ENCODE measurements at regions not wholly inside any gene's neighbourhood (a gene's known extent, or its start where the extent isn't known, plus 50 kb on each side); places are given as distances from the start of the nearest gene placed in this dataset.

- no peak for DNase-seq (ENCODE audit: extremely low read depth, insufficient read length)
- H3K36me3 ChIP-seq (ENCODE audit: control insufficient read depth, insufficient read depth, low read length) = no peaks in the 10 kb centered on the region
- H3K27me3 ChIP-seq (replicated peaks; ENCODE audit: control insufficient read depth, insufficient read depth, low read length) = no peaks in the 10 kb centered on the region
- TF ChIP-seq CTCF (IDR thresholded peaks at IDR 0.05; ENCODE audit: insufficient read depth, low read length, poor library complexity, severe bottlenecking) = no peak
- no peak overlapping the region for H3K4me3 ChIP-seq (replicated peaks; ENCODE audit: low read depth, low read length)
Observed at GRCh38 chr13:106001443-106001842, 534.0 kb downstream of the EFNB2 start.

- no peak for TF ChIP-seq CTCF (IDR thresholded peaks at IDR 0.05; ENCODE audit: insufficient read depth, low read length, poor library complexity, severe bottlenecking)
- DNase-seq (ENCODE audit: extremely low read depth, insufficient read length) = no peak
- Histone ChIP-seq H3K27me3 (replicated peaks; ENCODE audit: control insufficient read depth, insufficient read depth, low read length) (no peaks in the 10 kb centered on the region), H3K4me3 (replicated peaks; ENCODE audit: low read depth, low read length) (no peak overlapping the region), H3K36me3 (ENCODE audit: control insufficient read depth, insufficient read depth, low read length) (no peaks in the 10 kb centered on the region)
Observed at GRCh38 chr13:105997581-105998550, 537.6 kb downstream of the EFNB2 start.

GRCh38 chr13:105996391-105997025 is 539.0 kb downstream of the EFNB2 start:
- H3K36me3 ChIP-seq (ENCODE audit: control insufficient read depth, insufficient read depth, low read length) = no peaks in the 10 kb centered on the region
- H3K27me3 ChIP-seq (replicated peaks; ENCODE audit: control insufficient read depth, insufficient read depth, low read length) = no peaks in the 10 kb centered on the region
- H3K4me3 ChIP-seq (replicated peaks; ENCODE audit: low read depth, low read length) = no peak overlapping the region
- TF ChIP-seq CTCF (IDR thresholded peaks at IDR 0.05; ENCODE audit: insufficient read depth, low read length, poor library complexity, severe bottlenecking) = no peak
- no peak for DNase-seq (ENCODE audit: extremely low read depth, insufficient read length)

- H3K27me3 ChIP-seq (replicated peaks; ENCODE audit: control insufficient read depth, insufficient read depth, low read length) = no peaks in the 10 kb centered on the region
- no peak overlapping the region for H3K4me3 ChIP-seq (replicated peaks; ENCODE audit: low read depth, low read length)
- no peaks in the 10 kb centered on the region for H3K36me3 ChIP-seq (ENCODE audit: control insufficient read depth, insufficient read depth, low read length)
- no peak for TF ChIP-seq CTCF (IDR thresholded peaks at IDR 0.05; ENCODE audit: insufficient read depth, low read length, poor library complexity, severe bottlenecking)
- no peak for DNase-seq (ENCODE audit: extremely low read depth, insufficient read length)
Observed at GRCh38 chr13:105994340-105994739, 541.1 kb downstream of the EFNB2 start.

GRCh38 chr13:105991622-105992277 is 543.7 kb downstream of the EFNB2 start:
- no peak for TF ChIP-seq CTCF (IDR thresholded peaks at IDR 0.05; ENCODE audit: insufficient read depth, low read length, poor library complexity, severe bottlenecking)
- Histone ChIP-seq H3K4me3 (replicated peaks; ENCODE audit: low read depth, low read length) (no peak overlapping the region), H3K36me3 (ENCODE audit: control insufficient read depth, insufficient read depth, low read length) (no peaks in the 10 kb centered on the region), H3K27me3 (replicated peaks; ENCODE audit: control insufficient read depth, insufficient read depth, low read length) (no peaks in the 10 kb centered on the region)
- no peak for DNase-seq (ENCODE audit: extremely low read depth, insufficient read length)
